GM12892 (cell line): ENCODE measurements at regions not wholly inside any gene's neighbourhood (a gene's known extent, or its start where the extent isn't known, plus 50 kb on each side); places are given as distances from the start of the nearest gene placed in this dataset.

Experiments
- POLR2A ChIP-seq: IDR thresholded peaks from 2 replicates; pipeline ENCODE4 v1.6.1; 2011; ENCODE audit warnings: low read depth, low read length, control low read depth
- POLR2AphosphoS5 ChIP-seq: IDR thresholded peaks from 2 replicates; pipeline ENCODE4 v1.6.1; 2011; ENCODE audit warnings: low read depth, low read length, control low read depth
- TAF1 ChIP-seq: IDR thresholded peaks from 2 replicates; pipeline ENCODE4 v1.6.1; 2011; ENCODE audit warnings: low read depth, mild to moderate bottlenecking, control low read depth, low read length, borderline replicate concordance

GRCh38 chr5:2695200-2695891, 56.1 kb downstream of the IRX2 start:
- TF ChIP-seq POLR2A (no peak), POLR2AphosphoS5 (no peak), TAF1 (no peak)
